Natural killer cell treated with Interleukin-12 subunit alpha and Interleukin-12 subunit beta and Interleukin-15 and Interleukin-18, amount 100 ng/mL, for 72 hours (primary cell): ENCODE measurements at regions not wholly inside any gene's neighbourhood (a gene's known extent, or its start where the extent isn't known, plus 50 kb on each side); places are given as distances from the start of the nearest gene placed in this dataset.
"Not testable (repeated sequence)": the region's sequence is repeated elsewhere in the genome, so short reads cannot be mapped to it uniquely, and the experiment has no call there.

Experiments used
- ATAC-seq, 2 donors: fragments of 150-1000 bp; cut with Tn5 transposase in 1 of 2; sonication (Bioruptor Pico), chemical (Tn5 transposase) in 1 of 2; 2 replicates each; pipeline ENCODE4 v1.10.0; 2021
- DNase-seq: peaks from one replicate; pipeline ENCODE4 v3.0.0; 2022; ENCODE audit warnings: low spot score
- H3K27ac Mint-ChIP-seq, 2 donors: 1 replicate in 1 of 2; 2 replicates in 1 of 2; pipeline ENCODE4 v1.8.0; 2022; ENCODE audit warnings: mixed read lengths in 2 of 2, mild to moderate bottlenecking in 1 of 2, moderate library complexity in 1 of 2
- H3K27me3 Mint-ChIP-seq, 2 donors: 1 replicate in 1 of 2; 2 replicates in 1 of 2; pipeline ENCODE4 v1.8.0; 2022; ENCODE audit warnings: mixed read lengths in 2 of 2
- H3K36me3 Mint-ChIP-seq: one replicate; pipeline ENCODE4 v1.8.0; 2022; ENCODE audit warnings: mixed read lengths
- H3K4me1 Mint-ChIP-seq, 2 donors: 1 replicate in 1 of 2; 2 replicates in 1 of 2; pipeline ENCODE4 v1.8.0; 2022; ENCODE audit warnings: low read depth in 2 of 2, mixed read lengths in 2 of 2, mild to moderate bottlenecking in 1 of 2
- H3K4me3 Mint-ChIP-seq: one replicate; pipeline ENCODE4 v1.8.0; 2022; ENCODE audit warnings: mixed read lengths
- H3K9me3 Mint-ChIP-seq: 2 replicates; pipeline ENCODE4 v1.8.0; 2022; ENCODE audit warnings: mixed read lengths

GRCh38 chr2:183536714-183537113 is 412.5 kb downstream of the NUP35 start:
- H3K27ac Mint-ChIP-seq: no peak overlapping the region
- H3K9me3 Mint-ChIP-seq: peaks cover 3% of the 10 kb centered on the region
- DNase-seq (no peak), ATAC-seq (no peak)
- H3K4me1 Mint-ChIP-seq: no peaks in the 10 kb centered on the region
- no peak overlapping the region for H3K4me3 Mint-ChIP-seq
- H3K36me3 Mint-ChIP-seq: no peaks in the 10 kb centered on the region
- no peaks in the 10 kb centered on the region for H3K27me3 Mint-ChIP-seq

- peaks cover 13% of the 10 kb centered on the region for H3K36me3 Mint-ChIP-seq
- DNase-seq (no peak), ATAC-seq (no peak)
- H3K4me3 Mint-ChIP-seq: no peak overlapping the region
- peaks cover 17% of the 10 kb centered on the region for H3K9me3 Mint-ChIP-seq
- H3K4me1 Mint-ChIP-seq: no peaks in the 10 kb centered on the region
- no peaks in the 10 kb centered on the region for H3K27me3 Mint-ChIP-seq
- no peak overlapping the region for H3K27ac Mint-ChIP-seq
Measured at GRCh38 chr2:183541766-183542165, 417.5 kb downstream of the NUP35 start.

- Mint-ChIP-seq H3K27ac (no peak overlapping the region), H3K27me3 (no peaks in the 10 kb centered on the region), H3K4me1 (no peaks in the 10 kb centered on the region), H3K9me3 (peaks cover 22% of the 10 kb centered on the region), H3K36me3 (peaks cover 17% of the 10 kb centered on the region), H3K4me3 (no peak overlapping the region)
- ATAC-seq (no peak), DNase-seq (no peak)
Measured at GRCh38 chr2:183542606-183543005, 418.4 kb downstream of the NUP35 start.

GRCh38 chr2:183543222-183543621 is 419.0 kb downstream of the NUP35 start:
- Mint-ChIP-seq H3K4me1 (no peaks in the 10 kb centered on the region), H3K27me3 (no peaks in the 10 kb centered on the region), H3K36me3 (peaks cover 22% of the 10 kb centered on the region), H3K9me3 (peaks cover 26% of the 10 kb centered on the region), H3K4me3 (no peak overlapping the region), H3K27ac (no peak overlapping the region)
- ATAC-seq (no peak), DNase-seq (no peak)

- ATAC-seq (no peak), DNase-seq (no peak)
- H3K4me3 Mint-ChIP-seq: no peak overlapping the region
- no peaks in the 10 kb centered on the region for H3K4me1 Mint-ChIP-seq
- peaks cover 26% of the 10 kb centered on the region for H3K9me3 Mint-ChIP-seq
- no peak overlapping the region for H3K27ac Mint-ChIP-seq
- peaks cover 22% of the 10 kb centered on the region for H3K36me3 Mint-ChIP-seq
- no peaks in the 10 kb centered on the region for H3K27me3 Mint-ChIP-seq
Measured at GRCh38 chr2:183543731-183544130, 419.5 kb downstream of the NUP35 start.

GRCh38 chr2:183546560-183547350 is 422.5 kb downstream of the NUP35 start:
- DNase-seq, H3K27me3 Mint-ChIP-seq, H3K27ac Mint-ChIP-seq, ATAC-seq, H3K4me1 Mint-ChIP-seq, H3K4me3 Mint-ChIP-seq: not testable (repeated sequence)
- Mint-ChIP-seq H3K36me3 (peaks cover 22% of the 10 kb centered on the region), H3K9me3 (peaks cover 27% of the 10 kb centered on the region)

- H3K4me3 Mint-ChIP-seq: no peak overlapping the region
- H3K4me1 Mint-ChIP-seq: no peaks in the 10 kb centered on the region
- DNase-seq (no peak), ATAC-seq (no peak)
- peaks cover 19% of the 10 kb centered on the region for H3K9me3 Mint-ChIP-seq
- peaks cover 3% of the 10 kb centered on the region for H3K36me3 Mint-ChIP-seq
- H3K27me3 Mint-ChIP-seq: no peaks in the 10 kb centered on the region
- no peak overlapping the region for H3K27ac Mint-ChIP-seq
Measured at GRCh38 chr2:183552716-183553115, 428.5 kb downstream of the NUP35 start.

- no peak for DNase-seq
- no peaks in the 10 kb centered on the region for H3K36me3 Mint-ChIP-seq
- no peak overlapping the region for H3K4me3 Mint-ChIP-seq
- H3K27me3 Mint-ChIP-seq: no peaks in the 10 kb centered on the region
- peaks cover 10% of the 10 kb centered on the region for H3K9me3 Mint-ChIP-seq
- H3K27ac Mint-ChIP-seq: no peak overlapping the region
- no peaks in the 10 kb centered on the region for H3K4me1 Mint-ChIP-seq
- no peak for ATAC-seq
Measured at GRCh38 chr2:183564726-183565125, 440.5 kb downstream of the NUP35 start.

GRCh38 chr2:183575481-183575880 is 451.2 kb downstream of the NUP35 start:
- no peaks in the 10 kb centered on the region for H3K27me3 Mint-ChIP-seq
- H3K9me3 Mint-ChIP-seq: peaks cover 19% of the 10 kb centered on the region

GRCh38 chr2:183579686-183580085 is 455.4 kb downstream of the NUP35 start:
- H3K9me3 Mint-ChIP-seq: peaks cover 18% of the 10 kb centered on the region
- H3K27ac Mint-ChIP-seq: no peak overlapping the region
- H3K4me3 Mint-ChIP-seq: no peak overlapping the region
- H3K27me3 Mint-ChIP-seq: no peaks in the 10 kb centered on the region
- no peaks in the 10 kb centered on the region for H3K4me1 Mint-ChIP-seq
- ATAC-seq: no peak
- no peak for DNase-seq
- peaks cover 4% of the 10 kb centered on the region for H3K36me3 Mint-ChIP-seq

More at GRCh38 chr2:183575481-183575880, 451.2 kb downstream of the NUP35 start:
- H3K36me3 Mint-ChIP-seq: peaks cover 4% of the 10 kb centered on the region
- DNase-seq (no peak), ATAC-seq (no peak)
- no peaks in the 10 kb centered on the region for H3K4me1 Mint-ChIP-seq
- no peak overlapping the region for H3K27ac Mint-ChIP-seq
- H3K4me3 Mint-ChIP-seq: no peak overlapping the region

- Mint-ChIP-seq H3K4me3 (no peak overlapping the region), H3K27me3 (no peaks in the 10 kb centered on the region), H3K27ac (no peak overlapping the region), H3K4me1 (no peaks in the 10 kb centered on the region), H3K9me3 (peaks cover 11% of the 10 kb centered on the region), H3K36me3 (peaks cover 4% of the 10 kb centered on the region)
- ATAC-seq: no peak
- no peak for DNase-seq
Measured at GRCh38 chr2:183592271-183592670, 468.0 kb downstream of the NUP35 start.

GRCh38 chr2:183594150-183594549 is 469.9 kb downstream of the NUP35 start:
- Mint-ChIP-seq H3K4me3 (no peak overlapping the region), H3K9me3 (peaks cover 7% of the 10 kb centered on the region), H3K36me3 (no peaks in the 10 kb centered on the region), H3K27ac (no peak overlapping the region), H3K4me1 (no peaks in the 10 kb centered on the region), H3K27me3 (no peaks in the 10 kb centered on the region)
- no peak for ATAC-seq
- no peak for DNase-seq

- no peak for DNase-seq
- no peak for ATAC-seq
Measured at GRCh38 chr2:183597841-183598240, 473.6 kb downstream of the NUP35 start.

GRCh38 chr2:183604065-183604464 is 479.8 kb downstream of the NUP35 start:
- ATAC-seq (no peak), DNase-seq (no peak)
- H3K36me3 Mint-ChIP-seq: no peaks in the 10 kb centered on the region
- no peaks in the 10 kb centered on the region for H3K27me3 Mint-ChIP-seq
- H3K4me1 Mint-ChIP-seq: no peaks in the 10 kb centered on the region
- no peak overlapping the region for H3K4me3 Mint-ChIP-seq
- no peaks in the 10 kb centered on the region for H3K9me3 Mint-ChIP-seq
- no peak overlapping the region for H3K27ac Mint-ChIP-seq

More at GRCh38 chr2:183597841-183598240, 473.6 kb downstream of the NUP35 start:
- H3K9me3 Mint-ChIP-seq: peaks cover 7% of the 10 kb centered on the region
- no peak overlapping the region for H3K4me3 Mint-ChIP-seq
- no peak overlapping the region for H3K27ac Mint-ChIP-seq
- H3K4me1 Mint-ChIP-seq: no peaks in the 10 kb centered on the region
- no peaks in the 10 kb centered on the region for H3K27me3 Mint-ChIP-seq
- no peaks in the 10 kb centered on the region for H3K36me3 Mint-ChIP-seq

- no peaks in the 10 kb centered on the region for H3K4me1 Mint-ChIP-seq
- H3K27ac Mint-ChIP-seq: no peak overlapping the region
- peaks cover under 1% of the 10 kb centered on the region for H3K9me3 Mint-ChIP-seq
- no peak overlapping the region for H3K4me3 Mint-ChIP-seq
- ATAC-seq: no peak
- H3K36me3 Mint-ChIP-seq: no peaks in the 10 kb centered on the region
- DNase-seq: no peak
- no peaks in the 10 kb centered on the region for H3K27me3 Mint-ChIP-seq
Measured at GRCh38 chr2:183605440-183605839, 481.2 kb downstream of the NUP35 start.
